Liver (tissue), 8 donors: ENCODE measurements at regions not wholly inside any gene's neighbourhood (a gene's known extent, or its start where the extent isn't known, plus 50 kb on each side); places are given as distances from the start of the nearest gene placed in this dataset.

Experiments used
- DNase-seq: peaks from one replicate; pipeline ENCODE4 v3.0.0-alpha.2; 2017; ENCODE audit warnings: low spot score
- H3K27ac ChIP-seq, 2 donors: one replicate each; pipeline ENCODE4 v1.7.0; 2013; ENCODE audit warnings: inconsistent platforms in 2 of 2, low read length in 2 of 2, control low read depth in 1 of 2, low read depth in 1 of 2, mild to moderate bottlenecking in 1 of 2
- H3K27me3 ChIP-seq, 4 donors: one replicate each; pipeline versions ENCODE4 v1.6.1 to v1.7.0; 2013; ENCODE audit warnings: low read length in 3 of 4, inconsistent platforms in 1 of 4, mild to moderate bottlenecking in 1 of 4, moderate library complexity in 1 of 4; ENCODE audit not compliant: control insufficient read depth in 4 of 4, insufficient read depth in 4 of 4
- H3K36me3 ChIP-seq, 4 donors: one replicate each; pipeline versions ENCODE4 v1.6.1 to v1.7.0; 2013; ENCODE audit warnings: low read length in 3 of 4, mild to moderate bottlenecking in 3 of 4, low read depth in 1 of 4, moderate library complexity in 1 of 4; ENCODE audit not compliant: control insufficient read depth in 4 of 4, insufficient read depth in 3 of 4
- H3K4me1 ChIP-seq, 4 donors: one replicate each; pipeline versions ENCODE4 v1.6.1 to v1.7.0; 2013; ENCODE audit warnings: low read length in 3 of 4, mild to moderate bottlenecking in 3 of 4, moderate library complexity in 1 of 4; ENCODE audit not compliant: control insufficient read depth in 4 of 4, insufficient read depth in 4 of 4
- H3K4me3 ChIP-seq, 3 donors: one replicate each; pipeline versions ENCODE4 v1.6.1 to v1.7.0; 2013; ENCODE audit warnings: low read length in 3 of 3, control low read depth in 1 of 3, low read depth in 1 of 3, mild to moderate bottlenecking in 1 of 3
- H3K9ac ChIP-seq, 2 donors: one replicate each; pipeline ENCODE4 v1.7.0; 2013; ENCODE audit warnings: low read length in 2 of 2, mild to moderate bottlenecking in 2 of 2, moderate library complexity in 2 of 2, control low read depth in 1 of 2, low read depth in 1 of 2
- H3K9me3 ChIP-seq, 4 donors: one replicate each; pipeline versions ENCODE4 v1.6.1 to v1.7.0; 2013; ENCODE audit warnings: low read length in 3 of 4; ENCODE audit not compliant: control insufficient read depth in 4 of 4
- FOXA1 ChIP-seq: IDR thresholded peaks from 2 replicates; pipeline ENCODE4 v1.6.1; 2016; ENCODE audit warnings: antibody characterized with exemption
- FOXA2 ChIP-seq: IDR thresholded peaks from 2 replicates; pipeline ENCODE4 v1.6.1; 2016; ENCODE audit warnings: antibody characterized with exemption
- GABPA ChIP-seq, 2 donors: IDR thresholded peaks in 1 of 2; conservative IDR thresholded peaks in 1 of 2; 2 replicates each; pipeline ENCODE4 v1.6.1; 2016; ENCODE audit warnings: antibody characterized with exemption in 2 of 2, mild to moderate bottlenecking in 1 of 2, moderate library complexity in 1 of 2
- HNF4A ChIP-seq, 2 donors: conservative IDR thresholded peaks; 2 replicates each; pipeline ENCODE4 v1.6.1; 2016; ENCODE audit warnings: antibody characterized with exemption in 2 of 2, mild to moderate bottlenecking in 2 of 2
- HNF4G ChIP-seq: IDR thresholded peaks from 2 replicates; pipeline ENCODE4 v1.6.1; 2016; ENCODE audit warnings: antibody characterized with exemption
- JUND ChIP-seq, 2 donors: IDR thresholded peaks; 2 replicates each; pipeline ENCODE4 v1.6.1; 2016; ENCODE audit warnings: antibody characterized with exemption in 2 of 2
- MAX ChIP-seq: IDR thresholded peaks from 2 replicates; pipeline ENCODE4 v1.6.1; 2016; ENCODE audit warnings: antibody characterized with exemption
- NR2F2 ChIP-seq: IDR thresholded peaks from 2 replicates; pipeline ENCODE4 v1.6.1; 2016; ENCODE audit warnings: antibody characterized with exemption
- RAD21 ChIP-seq, 2 donors: IDR thresholded peaks; 2 replicates each; pipeline ENCODE4 v1.6.1; 2016; ENCODE audit warnings: antibody characterized with exemption in 2 of 2, mild to moderate bottlenecking in 2 of 2
- RXRA ChIP-seq, 2 donors: IDR thresholded peaks; 2 replicates each; pipeline ENCODE4 v1.6.1; 2017 to 2018; ENCODE audit warnings: antibody characterized with exemption in 2 of 2, mild to moderate bottlenecking in 1 of 2
- SP1 ChIP-seq: IDR thresholded peaks from 2 replicates; pipeline ENCODE4 v1.6.1; 2018; ENCODE audit warnings: antibody characterized with exemption, mild to moderate bottlenecking
- TAF1 ChIP-seq: conservative IDR thresholded peaks from 2 replicates; pipeline ENCODE4 v1.6.1; 2016; ENCODE audit warnings: antibody characterized with exemption, mild to moderate bottlenecking
- WGBS: extraction: QIAGEN DNeasy Blood & Tissue Kit; methylation state at CpG from one replicate; pipeline ENCODE4 v1.1.7; 2013; 5-methylcytosine and 5-hydroxymethylcytosine counted together
- TF ChIP-seq, protein P1 (sequence below): fragments of 150-350 bp; IDR thresholded peaks from 2 replicates; pipeline ENCODE4 v1.5.1; 2017; ENCODE audit warnings: improper control_type of control experiment, low read depth, low read length; ENCODE audit not compliant: missing input control
- TF ChIP-seq, protein P2 (sequence below): IDR thresholded peaks from 2 replicates; pipeline ENCODE4 v1.6.1; 2016; ENCODE audit warnings: antibody characterized with exemption
- donor health status: healthy.
- donor health status: healthy.
- donor health status: healthy.
- donor health status: healthy.
- donor health status: healthy.

- Histone ChIP-seq H3K27ac (no peak overlapping the region), H3K9ac (no peak overlapping the region), H3K4me1 (no peaks in the 10 kb centered on the region), H3K36me3 (no peaks in the 10 kb centered on the region), H3K9me3 (no peaks in the 10 kb centered on the region), H3K4me3 (no peak overlapping the region), H3K27me3 (peaks cover 0 to 2% (median 0%) of the 10 kb centered on the region in 4 donors)
- TF ChIP-seq HNF4A (conservative IDR thresholded peaks at IDR 0.05) = no peak
- TF ChIP-seq, protein P1, sequence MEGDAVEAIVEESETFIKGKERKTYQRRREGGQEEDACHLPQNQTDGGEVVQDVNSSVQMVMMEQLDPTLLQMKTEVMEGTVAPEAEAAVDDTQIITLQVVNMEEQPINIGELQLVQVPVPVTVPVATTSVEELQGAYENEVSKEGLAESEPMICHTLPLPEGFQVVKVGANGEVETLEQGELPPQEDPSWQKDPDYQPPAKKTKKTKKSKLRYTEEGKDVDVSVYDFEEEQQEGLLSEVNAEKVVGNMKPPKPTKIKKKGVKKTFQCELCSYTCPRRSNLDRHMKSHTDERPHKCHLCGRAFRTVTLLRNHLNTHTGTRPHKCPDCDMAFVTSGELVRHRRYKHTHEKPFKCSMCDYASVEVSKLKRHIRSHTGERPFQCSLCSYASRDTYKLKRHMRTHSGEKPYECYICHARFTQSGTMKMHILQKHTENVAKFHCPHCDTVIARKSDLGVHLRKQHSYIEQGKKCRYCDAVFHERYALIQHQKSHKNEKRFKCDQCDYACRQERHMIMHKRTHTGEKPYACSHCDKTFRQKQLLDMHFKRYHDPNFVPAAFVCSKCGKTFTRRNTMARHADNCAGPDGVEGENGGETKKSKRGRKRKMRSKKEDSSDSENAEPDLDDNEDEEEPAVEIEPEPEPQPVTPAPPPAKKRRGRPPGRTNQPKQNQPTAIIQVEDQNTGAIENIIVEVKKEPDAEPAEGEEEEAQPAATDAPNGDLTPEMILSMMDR = no peak
- TF ChIP-seq SP1 = no peak
- TF ChIP-seq FOXA1 = no peak
- TF ChIP-seq FOXA2 = no peak
- no peak for TF ChIP-seq RAD21 (IDR thresholded peaks at IDR 0.05)
- no peak for DNase-seq
- 78% methylated on average over 25 of the region's 25 CpGs for WGBS
These were observed 259.5 kb downstream of the BRD1 start for GRCh38 chr22:49567899-49568750.

DNA sequence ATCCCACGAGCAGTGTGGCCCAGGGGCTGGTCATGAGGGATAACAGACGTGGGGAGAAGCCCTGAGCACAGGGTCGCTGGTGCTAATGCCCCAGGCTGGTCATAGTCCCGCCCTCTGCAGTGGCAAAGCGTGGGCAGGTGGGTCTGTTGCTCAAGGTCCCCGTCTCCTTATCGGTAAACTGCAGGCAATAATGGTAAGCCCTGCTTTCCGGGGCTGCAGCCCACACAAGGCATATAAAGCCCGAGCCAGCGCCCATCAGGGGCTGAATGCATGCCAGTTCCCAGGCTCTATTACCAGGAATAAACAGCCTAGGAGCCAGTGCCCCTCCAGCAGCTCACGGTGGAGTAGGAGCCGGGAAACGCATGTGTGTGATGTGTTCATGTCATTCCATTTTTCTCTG is 261.0 kb downstream of the BRD1 start:
- H3K9me3 ChIP-seq = no peaks in the 10 kb centered on the region
- no peaks in the 10 kb centered on the region for H3K4me1 ChIP-seq
- peaks cover 0 to 2% (median 0%) of the 10 kb centered on the region in 4 donors for H3K27me3 ChIP-seq
- no peak overlapping the region for H3K27ac ChIP-seq
- 73% methylated on average over 13 of the region's 13 CpGs for WGBS
- no peak for DNase-seq
- TF ChIP-seq TAF1 = no peak
- no peak for TF ChIP-seq HNF4G
- TF ChIP-seq RXRA (IDR thresholded peaks at IDR 0.05) = no peak
- no peak for TF ChIP-seq HNF4A (conservative IDR thresholded peaks at IDR 0.05)
- H3K36me3 ChIP-seq = no peaks in the 10 kb centered on the region
- H3K9ac ChIP-seq = no peak overlapping the region
- no peak overlapping the region for H3K4me3 ChIP-seq

GRCh38 chr22:49566141-49566541 is 261.5 kb downstream of the BRD1 start:
- Histone ChIP-seq H3K9ac (no peak overlapping the region), H3K36me3 (no peaks in the 10 kb centered on the region), H3K27me3 (peaks cover 0 to 2% (median 0%) of the 10 kb centered on the region in 4 donors), H3K27ac (no peak overlapping the region), H3K4me1 (no peaks in the 10 kb centered on the region), H3K4me3 (no peak overlapping the region), H3K9me3 (no peaks in the 10 kb centered on the region)
- no peak for DNase-seq
- TF ChIP-seq HNF4A (conservative IDR thresholded peaks at IDR 0.05) (no peak), NR2F2 (no peak), SP1 (no peak)
- 75% methylated on average over 12 of the region's 12 CpGs for WGBS

DNA sequence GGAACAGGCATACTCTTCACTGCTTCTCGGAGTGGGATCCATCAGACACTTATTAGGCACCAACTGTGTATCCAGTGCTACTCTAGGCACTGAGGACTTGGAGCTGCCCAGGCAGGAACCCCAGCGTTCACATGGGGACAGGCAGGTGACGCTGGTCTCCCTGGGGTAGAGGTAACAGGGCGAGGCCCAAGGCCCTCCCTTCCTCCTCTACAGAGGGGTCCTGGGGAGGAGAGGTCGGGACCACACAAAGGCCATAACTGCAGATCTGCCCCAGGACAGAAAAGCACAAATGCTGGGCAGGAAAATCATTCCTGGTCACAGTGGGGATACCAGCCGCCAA is 262.2 kb downstream of the BRD1 start:
- H3K27me3 ChIP-seq = peaks cover 0 to 2% (median 0%) of the 10 kb centered on the region in 4 donors
- no peak overlapping the region for H3K27ac ChIP-seq
- 62% methylated on average over 6 of the region's 6 CpGs for WGBS
- no peaks in the 10 kb centered on the region for H3K4me1 ChIP-seq
- H3K9ac ChIP-seq = no peak overlapping the region
- TF ChIP-seq MAX (no peak), HNF4G (no peak), HNF4A (conservative IDR thresholded peaks at IDR 0.05) (no peak), NR2F2 (no peak), GABPA (IDR thresholded peaks at IDR 0.05 in 1 of 2, conservative IDR thresholded peaks at IDR 0.05 in 1 of 2) (no peak), TAF1 (no peak), SP1 (no peak), JUND (IDR thresholded peaks at IDR 0.05) (no peak), FOXA2 (no peak)
- TF ChIP-seq, protein P2, sequence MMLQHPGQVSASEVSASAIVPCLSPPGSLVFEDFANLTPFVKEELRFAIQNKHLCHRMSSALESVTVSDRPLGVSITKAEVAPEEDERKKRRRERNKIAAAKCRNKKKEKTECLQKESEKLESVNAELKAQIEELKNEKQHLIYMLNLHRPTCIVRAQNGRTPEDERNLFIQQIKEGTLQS = no peak
- H3K9me3 ChIP-seq = no peaks in the 10 kb centered on the region
- H3K36me3 ChIP-seq = no peaks in the 10 kb centered on the region
- DNase-seq = no peak
- no peak overlapping the region for H3K4me3 ChIP-seq
